ENCODE measurements at regions not wholly inside any gene's neighbourhood (a gene's known extent, or its start where the extent isn't known, plus 50 kb on each side); places are given as distances from the start of the nearest gene placed in this dataset.
A peak's percentile ranks its signal among the peaks of the same experiment; 100 is the strongest.

DNA sequence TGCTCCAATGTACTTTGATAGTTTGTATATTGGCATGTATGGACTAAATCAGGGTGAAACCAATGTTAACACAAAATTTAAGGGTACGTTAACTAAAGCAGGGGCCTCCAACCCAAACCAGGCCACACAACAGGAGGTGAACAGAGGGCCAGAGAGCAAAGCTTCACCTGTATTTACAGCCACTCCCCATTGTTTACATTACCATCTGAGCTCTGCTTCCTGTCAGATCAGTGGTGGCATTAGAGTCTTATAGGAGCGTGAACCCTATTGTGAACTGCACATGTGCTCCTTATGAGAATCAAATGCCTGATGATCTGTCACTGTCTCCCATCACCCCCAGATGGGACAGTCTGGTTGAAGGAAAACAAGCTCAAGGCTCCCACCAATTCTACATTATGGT is 62.0 kb upstream of the SCIN start:
- TF ChIP-seq, protein P1, sequence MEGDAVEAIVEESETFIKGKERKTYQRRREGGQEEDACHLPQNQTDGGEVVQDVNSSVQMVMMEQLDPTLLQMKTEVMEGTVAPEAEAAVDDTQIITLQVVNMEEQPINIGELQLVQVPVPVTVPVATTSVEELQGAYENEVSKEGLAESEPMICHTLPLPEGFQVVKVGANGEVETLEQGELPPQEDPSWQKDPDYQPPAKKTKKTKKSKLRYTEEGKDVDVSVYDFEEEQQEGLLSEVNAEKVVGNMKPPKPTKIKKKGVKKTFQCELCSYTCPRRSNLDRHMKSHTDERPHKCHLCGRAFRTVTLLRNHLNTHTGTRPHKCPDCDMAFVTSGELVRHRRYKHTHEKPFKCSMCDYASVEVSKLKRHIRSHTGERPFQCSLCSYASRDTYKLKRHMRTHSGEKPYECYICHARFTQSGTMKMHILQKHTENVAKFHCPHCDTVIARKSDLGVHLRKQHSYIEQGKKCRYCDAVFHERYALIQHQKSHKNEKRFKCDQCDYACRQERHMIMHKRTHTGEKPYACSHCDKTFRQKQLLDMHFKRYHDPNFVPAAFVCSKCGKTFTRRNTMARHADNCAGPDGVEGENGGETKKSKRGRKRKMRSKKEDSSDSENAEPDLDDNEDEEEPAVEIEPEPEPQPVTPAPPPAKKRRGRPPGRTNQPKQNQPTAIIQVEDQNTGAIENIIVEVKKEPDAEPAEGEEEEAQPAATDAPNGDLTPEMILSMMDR (conservative IDR thresholded peaks at IDR 0.05; ENCODE audit: low read depth, low read length): no peak
- no peak overlapping the region for H3K4me3 ChIP-seq (ENCODE audit: low read depth, low read length)
- DNase-seq (ENCODE audit: low read depth): no peak

DNA sequence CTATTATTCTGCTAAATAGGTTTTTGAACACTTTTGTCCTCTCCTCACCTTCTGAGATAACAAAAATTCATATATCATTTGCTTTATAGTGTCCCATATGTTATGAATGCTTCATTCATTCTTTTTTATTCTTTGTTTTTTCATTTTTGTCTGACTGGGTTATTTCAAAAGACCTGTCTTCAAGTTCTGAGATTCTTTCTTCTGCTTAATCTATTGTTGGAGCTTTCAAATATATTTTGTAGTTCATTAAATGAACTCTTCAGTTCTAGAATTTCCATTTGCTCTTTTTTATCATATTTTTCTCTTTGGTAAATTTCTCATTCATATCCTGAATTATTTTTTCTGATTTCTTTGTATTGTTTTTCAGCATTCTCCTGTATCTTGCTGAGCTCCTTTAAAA is 53.1 kb upstream of the SCIN start:
- H3K4me3 ChIP-seq (ENCODE audit: low read depth, low read length): no peak overlapping the region

DNA sequence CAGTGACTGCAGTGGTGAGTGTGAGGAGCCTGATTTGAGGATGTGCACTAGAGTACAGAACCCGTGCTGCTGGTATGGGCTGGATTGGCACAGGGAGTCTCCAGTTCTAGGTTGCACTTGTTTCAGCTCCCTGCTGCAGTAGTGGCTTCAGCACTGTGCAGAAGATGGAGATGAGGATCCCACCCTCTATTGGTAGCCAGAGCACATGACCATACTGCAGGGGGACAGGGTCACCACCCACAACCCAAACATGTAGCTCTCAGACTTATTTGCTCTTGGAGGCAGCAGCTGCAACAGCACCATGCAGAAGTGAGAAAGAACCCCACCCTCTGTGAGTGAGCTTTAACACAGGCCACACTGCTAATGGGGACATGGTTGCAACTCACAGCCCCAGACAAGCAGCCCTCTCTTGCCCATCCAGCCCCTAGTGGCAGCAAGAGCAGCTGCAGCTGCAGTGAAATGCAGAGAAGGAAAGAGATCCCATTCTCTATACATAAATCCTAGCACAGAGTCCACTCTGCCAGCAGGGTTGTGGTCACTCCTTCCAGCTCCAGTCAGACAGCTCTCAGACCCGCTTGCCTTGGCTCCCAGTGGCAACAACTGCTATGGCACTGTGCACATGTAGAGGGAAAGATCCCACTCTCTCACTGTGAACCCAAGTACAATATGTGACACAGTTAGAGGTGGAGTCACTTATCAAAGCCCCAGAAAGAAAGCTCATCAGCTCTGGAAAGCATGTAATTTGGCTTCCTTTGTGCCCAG is 51.4 kb upstream of the SCIN start:
- TF ChIP-seq, protein P1 (conservative IDR thresholded peaks at IDR 0.05; ENCODE audit: low read depth, low read length): peak; percentile 74
- DNase-seq (ENCODE audit: low read depth): peak; percentile 41
- no peak overlapping the region for H3K4me3 ChIP-seq (ENCODE audit: low read depth, low read length)

More for the DNA sequence above, 53.1 kb upstream of the SCIN start:
- TF ChIP-seq, protein P1 (conservative IDR thresholded peaks at IDR 0.05; ENCODE audit: low read depth, low read length): no peak
- no peak for DNase-seq (ENCODE audit: low read depth)

DNA sequence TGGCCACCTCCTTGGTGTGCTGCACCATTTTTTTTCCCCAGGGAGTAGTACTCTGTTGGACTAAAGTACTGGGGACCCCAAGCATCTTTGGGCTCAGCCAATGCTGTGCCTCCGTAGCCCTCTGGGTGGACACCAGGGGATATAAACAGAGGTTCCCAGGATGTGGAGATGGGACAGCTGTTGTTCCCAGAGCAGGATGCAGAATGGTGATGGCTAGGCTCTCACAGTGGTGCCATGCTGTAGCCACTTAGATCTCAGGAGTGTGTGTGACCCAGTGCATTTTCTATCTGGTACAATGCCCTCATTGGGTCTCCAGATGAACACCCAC is 50.9 kb upstream of the SCIN start:
- H3K4me3 ChIP-seq (ENCODE audit: low read depth, low read length): no peak overlapping the region
- TF ChIP-seq, protein P1 (conservative IDR thresholded peaks at IDR 0.05; ENCODE audit: low read depth, low read length): no peak
- no peak for DNase-seq (ENCODE audit: low read depth)
